Tibial nerve (tissue), 4 donors: ENCODE measurements at regions not wholly inside any gene's neighbourhood (a gene's known extent, or its start where the extent isn't known, plus 50 kb on each side); places are given as distances from the start of the nearest gene placed in this dataset.

Experiments used
- DNase-seq, 2 donors: peaks; one replicate each; pipeline ENCODE4 v3.0.0-alpha.2; 2019; ENCODE audit warnings: low spot score in 2 of 2
- H3K27ac ChIP-seq, 4 donors: fragments of 200-600 bp; sonication (generic) in 3 of 4; one replicate each; pipeline ENCODE4 v1.5.1; 2017 to 2019; ENCODE audit warnings: mild to moderate bottlenecking in 1 of 4
- H3K27me3 ChIP-seq, 2 donors: fragments of 200-600 bp; sonication (generic) in 1 of 2; one replicate each; pipeline versions ENCODE4 v1.5.1 to v1.6.0; 2017 to 2019
- H3K36me3 ChIP-seq, 3 donors: fragments of 200-600 bp; sonication (generic); one replicate each; pipeline ENCODE4 v1.5.1; 2018 to 2019
- H3K4me1 ChIP-seq, 4 donors: fragments of 200-600 bp; sonication (generic) in 3 of 4; one replicate each; pipeline ENCODE4 v1.5.1; 2017 to 2019
- H3K4me3 ChIP-seq, 4 donors: fragments of 200-600 bp; sonication (generic) in 3 of 4; one replicate each; pipeline ENCODE4 v1.5.1; 2017 to 2019; ENCODE audit warnings: mild to moderate bottlenecking in 1 of 4, moderate library complexity in 1 of 4
- H3K9me3 ChIP-seq, 4 donors: fragments of 200-600 bp; sonication (generic) in 3 of 4; one replicate each; pipeline ENCODE4 v1.5.1; 2017 to 2019
- EP300 ChIP-seq, 2 donors: sonication (generic); formaldehyde crosslinking; IDR thresholded peaks; one replicate each; pipeline ENCODE4 v1.6.1; 2017; ENCODE audit warnings: antibody characterized with exemption in 2 of 2, mild to moderate bottlenecking in 1 of 2
- POLR2A ChIP-seq, 2 donors: fragments of 450-650 bp; IDR thresholded peaks; one replicate each; pipeline ENCODE4 v1.6.1; 2017; ENCODE audit warnings: antibody characterized with exemption in 2 of 2, mild to moderate bottlenecking in 2 of 2, moderate library complexity in 2 of 2
- WGBS, 2 donors: methylation state at CpG; one replicate each; pipeline ENCODE4 v1.1.5; 2018; 5-methylcytosine and 5-hydroxymethylcytosine counted together
- TF ChIP-seq, protein P1 (sequence below), 5 experiments: fragments of 200-600 bp in 3 of 5; fragments of 450-650 bp in 2 of 5; sonication (generic) in 3 of 5; IDR thresholded peaks; one replicate each; pipeline ENCODE4 v1.5.1; 2016 to 2019; ENCODE audit warnings: antibody characterized with exemption in 5 of 5, mild to moderate bottlenecking in 3 of 5, moderate library complexity in 2 of 5

DNA sequence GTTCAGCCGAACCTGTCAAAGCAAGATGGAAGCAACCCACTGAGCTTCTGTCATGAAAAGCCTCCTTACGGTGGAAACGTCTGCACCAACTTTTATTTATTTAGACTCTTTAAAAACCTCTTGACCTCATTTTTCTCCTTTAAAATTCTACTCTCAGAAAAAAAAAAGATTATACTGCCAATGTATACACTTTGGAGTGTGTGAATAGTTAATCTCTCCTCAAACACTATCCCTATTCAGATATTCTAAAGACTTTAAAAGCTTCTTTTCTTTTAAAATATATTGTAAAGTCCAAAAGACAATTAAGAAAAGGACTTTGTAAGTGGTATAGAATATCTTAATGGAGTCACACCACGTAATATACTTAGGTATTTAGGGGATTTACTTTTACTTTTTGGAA, 335.2 kb upstream of the SEMA3D start:
- DNase-seq: no peak
- 68 to 74% methylated on average over 4 of the region's 4 CpGs for WGBS, 2 donors

DNA sequence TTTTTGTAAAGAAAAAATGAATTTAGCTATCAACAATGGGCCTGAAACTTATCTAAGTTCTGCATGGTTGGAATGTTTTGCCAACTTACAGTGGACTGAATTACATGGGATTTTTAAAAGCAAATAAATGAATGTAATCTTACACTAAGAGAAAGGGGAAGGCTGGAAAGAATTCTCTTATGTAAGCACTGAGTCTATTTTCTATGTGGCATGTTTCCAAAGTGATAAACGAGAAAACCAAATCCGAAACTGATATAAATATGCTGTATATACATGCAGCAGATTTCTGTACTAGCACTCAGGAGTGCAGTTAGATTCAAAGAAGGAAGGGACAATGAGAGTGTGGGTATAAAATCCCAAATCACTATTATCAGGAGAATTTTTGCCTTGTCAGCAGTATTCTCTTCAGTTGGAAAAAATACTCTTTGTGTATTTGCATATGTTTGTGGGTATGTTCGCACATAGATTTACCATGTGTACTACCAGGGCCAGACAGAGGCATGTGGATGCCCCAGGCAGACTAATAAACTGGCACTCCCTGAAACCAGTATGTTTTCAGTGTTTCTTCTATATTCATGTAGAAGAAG, 334.3 kb upstream of the SEMA3D start:
- Histone ChIP-seq H3K9me3 (no peaks in the 10 kb centered on the region), H3K27me3 (no peaks in the 10 kb centered on the region), H3K4me1 (peaks cover 0 to 3% (median 0%) of the 10 kb centered on the region in 4 donors), H3K4me3 (no peak overlapping the region), H3K36me3 (no peaks in the 10 kb centered on the region), H3K27ac (no peak overlapping the region)
- TF ChIP-seq POLR2A (IDR thresholded peaks at IDR 0.05): no peak
- TF ChIP-seq, protein P1, sequence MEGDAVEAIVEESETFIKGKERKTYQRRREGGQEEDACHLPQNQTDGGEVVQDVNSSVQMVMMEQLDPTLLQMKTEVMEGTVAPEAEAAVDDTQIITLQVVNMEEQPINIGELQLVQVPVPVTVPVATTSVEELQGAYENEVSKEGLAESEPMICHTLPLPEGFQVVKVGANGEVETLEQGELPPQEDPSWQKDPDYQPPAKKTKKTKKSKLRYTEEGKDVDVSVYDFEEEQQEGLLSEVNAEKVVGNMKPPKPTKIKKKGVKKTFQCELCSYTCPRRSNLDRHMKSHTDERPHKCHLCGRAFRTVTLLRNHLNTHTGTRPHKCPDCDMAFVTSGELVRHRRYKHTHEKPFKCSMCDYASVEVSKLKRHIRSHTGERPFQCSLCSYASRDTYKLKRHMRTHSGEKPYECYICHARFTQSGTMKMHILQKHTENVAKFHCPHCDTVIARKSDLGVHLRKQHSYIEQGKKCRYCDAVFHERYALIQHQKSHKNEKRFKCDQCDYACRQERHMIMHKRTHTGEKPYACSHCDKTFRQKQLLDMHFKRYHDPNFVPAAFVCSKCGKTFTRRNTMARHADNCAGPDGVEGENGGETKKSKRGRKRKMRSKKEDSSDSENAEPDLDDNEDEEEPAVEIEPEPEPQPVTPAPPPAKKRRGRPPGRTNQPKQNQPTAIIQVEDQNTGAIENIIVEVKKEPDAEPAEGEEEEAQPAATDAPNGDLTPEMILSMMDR (IDR thresholded peaks at IDR 0.05): no peak
- no peak for TF ChIP-seq EP300 (IDR thresholded peaks at IDR 0.05)
- WGBS, 2 donors: 32 to 34% methylated on average over 3 of the region's 3 CpGs
- no peak for DNase-seq

More for the DNA sequence above, 335.2 kb upstream of the SEMA3D start:
- Histone ChIP-seq H3K27ac (no peak overlapping the region), H3K27me3 (no peaks in the 10 kb centered on the region), H3K4me3 (no peak overlapping the region), H3K36me3 (no peaks in the 10 kb centered on the region), H3K9me3 (no peaks in the 10 kb centered on the region), H3K4me1 (peaks cover 0 to 3% (median 0%) of the 10 kb centered on the region in 4 donors)
- TF ChIP-seq, protein P1 (IDR thresholded peaks at IDR 0.05): no peak
- TF ChIP-seq EP300 (IDR thresholded peaks at IDR 0.05) (no peak), POLR2A (IDR thresholded peaks at IDR 0.05) (no peak)

DNA sequence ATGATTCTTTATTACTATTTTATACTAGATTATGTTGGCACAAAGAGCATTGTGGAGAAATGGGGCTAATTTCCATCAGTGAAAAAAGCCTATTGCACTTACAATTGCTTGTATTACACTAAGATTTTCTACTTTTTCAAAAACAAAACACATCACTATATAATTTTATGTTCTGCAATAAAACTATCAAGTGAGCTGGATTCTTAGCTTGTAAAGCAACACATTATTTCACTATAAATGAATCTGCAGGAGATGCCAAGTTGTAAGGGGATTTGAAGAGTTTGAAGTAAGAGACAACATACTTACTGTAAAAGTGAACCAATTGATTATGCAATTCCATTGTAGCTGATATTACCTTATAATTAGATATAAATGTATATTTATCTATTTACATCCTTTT, 333.3 kb upstream of the SEMA3D start:
- H3K9me3 ChIP-seq: no peaks in the 10 kb centered on the region
- no peak overlapping the region for H3K27ac ChIP-seq
- H3K36me3 ChIP-seq: no peaks in the 10 kb centered on the region
- no peaks in the 10 kb centered on the region for H3K27me3 ChIP-seq
- TF ChIP-seq EP300 (IDR thresholded peaks at IDR 0.05): no peak
- TF ChIP-seq, protein P1 (IDR thresholded peaks at IDR 0.05): no peak
- no peak for TF ChIP-seq POLR2A (IDR thresholded peaks at IDR 0.05)
- no peak overlapping the region for H3K4me3 ChIP-seq
- H3K4me1 ChIP-seq: peaks cover 0 to 3% (median 0%) of the 10 kb centered on the region in 4 donors
- DNase-seq: no peak

DNA sequence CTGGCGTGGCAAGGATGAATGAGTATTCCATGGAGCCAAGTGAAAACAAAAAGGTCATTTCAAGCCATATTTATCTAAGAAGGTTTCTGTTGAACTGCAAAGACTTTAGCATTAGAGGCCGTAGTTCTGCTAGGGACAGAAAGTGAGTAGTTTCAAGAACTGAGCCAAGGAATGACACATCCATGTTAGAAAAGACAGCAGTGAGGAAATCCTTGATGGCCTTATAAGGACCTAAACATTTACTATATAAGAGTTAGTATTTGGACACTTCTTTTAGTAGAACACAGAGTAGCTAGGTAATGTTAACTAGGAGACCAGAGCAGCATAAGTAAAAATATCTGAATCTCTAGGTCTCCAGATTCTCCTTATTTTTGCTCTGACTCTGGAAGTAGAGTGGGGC, 329.8 kb upstream of the SEMA3D start:
- peaks cover 0 to 3% (median 0%) of the 10 kb centered on the region in 4 donors for H3K4me1 ChIP-seq
- no peak overlapping the region for H3K27ac ChIP-seq
- H3K27me3 ChIP-seq: no peaks in the 10 kb centered on the region
- H3K9me3 ChIP-seq: no peaks in the 10 kb centered on the region
- H3K36me3 ChIP-seq: no peaks in the 10 kb centered on the region
- 67 to 81% methylated on average over 2 of the region's 2 CpGs for WGBS, 2 donors
- no peak overlapping the region for H3K4me3 ChIP-seq
- DNase-seq: no peak
- TF ChIP-seq EP300 (IDR thresholded peaks at IDR 0.05): no peak
- TF ChIP-seq, protein P1 (IDR thresholded peaks at IDR 0.05): no peak
- TF ChIP-seq POLR2A (IDR thresholded peaks at IDR 0.05): no peak

DNA sequence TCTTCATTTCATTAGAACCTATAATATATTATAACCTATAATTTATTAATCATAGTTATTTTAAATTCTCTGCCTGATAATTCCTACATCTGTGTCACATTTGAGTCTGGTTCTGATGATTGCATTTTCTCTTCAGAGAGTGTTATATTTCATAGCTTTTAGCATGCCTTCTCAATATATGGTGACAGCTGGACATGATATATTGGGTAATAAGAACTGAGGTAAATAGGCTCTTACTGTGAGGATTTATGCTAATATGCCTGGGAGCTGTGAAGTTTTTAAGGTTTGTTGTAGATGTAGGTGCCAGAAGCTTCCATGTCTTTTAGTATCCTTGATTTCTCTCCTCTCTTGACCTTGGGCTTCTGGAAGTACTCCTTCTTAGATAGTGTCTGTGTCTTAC, 325.9 kb upstream of the SEMA3D start:
- Histone ChIP-seq H3K4me3 (no peak overlapping the region), H3K27me3 (no peaks in the 10 kb centered on the region), H3K4me1 (no peaks in the 10 kb centered on the region), H3K27ac (no peak overlapping the region), H3K36me3 (no peaks in the 10 kb centered on the region), H3K9me3 (no peaks in the 10 kb centered on the region)
- TF ChIP-seq EP300 (IDR thresholded peaks at IDR 0.05) (no peak), POLR2A (IDR thresholded peaks at IDR 0.05) (no peak)
- TF ChIP-seq, protein P1 (IDR thresholded peaks at IDR 0.05): no peak
- no peak for DNase-seq
